Fibroblast of pulmonary artery (primary cell): ENCODE measurements at regions not wholly inside any gene's neighbourhood (a gene's known extent, or its start where the extent isn't known, plus 50 kb on each side); places are given as distances from the start of the nearest gene placed in this dataset.

ENCODE experiments used
- DNase-seq: peaks from one replicate; pipeline ENCODE4 v3.0.0-alpha.2; 2010; ENCODE audit warnings: low read depth
- H3K4me3 ChIP-seq: replicated peaks from 2 replicates; pipeline ENCODE4 v1.5.1; 2011; ENCODE audit warnings: low read depth, mild to moderate bottlenecking, control low read depth, low read length, moderate library complexity
- CTCF ChIP-seq: IDR thresholded peaks from 2 replicates; pipeline ENCODE4 v1.5.1; 2011; ENCODE audit warnings: mild to moderate bottlenecking, control low read depth, low read length, inconsistent platforms; ENCODE audit errors: missing control alignments

DNA sequence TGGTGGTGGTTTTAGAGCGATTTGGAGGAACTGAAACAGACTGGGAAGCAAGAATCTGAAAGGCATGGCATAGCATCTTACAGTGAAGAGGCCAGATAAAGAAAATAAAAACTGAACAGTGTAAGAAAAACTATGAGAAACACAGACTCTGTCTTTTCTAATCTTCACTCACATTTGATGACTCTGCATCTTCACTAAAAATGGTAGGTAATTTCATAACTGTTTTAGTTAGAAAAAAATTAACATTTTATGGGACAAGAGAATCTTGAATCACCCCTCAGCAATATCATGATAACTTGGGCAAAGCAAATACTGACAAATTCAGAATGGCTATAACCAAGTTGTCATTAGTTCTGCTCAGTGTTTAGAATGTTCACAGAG lies 812.6 kb downstream of the MCTP2 start:
- DNase-seq: no peak
- TF ChIP-seq CTCF: no peak
- H3K4me3 ChIP-seq: no peak overlapping the region

DNA sequence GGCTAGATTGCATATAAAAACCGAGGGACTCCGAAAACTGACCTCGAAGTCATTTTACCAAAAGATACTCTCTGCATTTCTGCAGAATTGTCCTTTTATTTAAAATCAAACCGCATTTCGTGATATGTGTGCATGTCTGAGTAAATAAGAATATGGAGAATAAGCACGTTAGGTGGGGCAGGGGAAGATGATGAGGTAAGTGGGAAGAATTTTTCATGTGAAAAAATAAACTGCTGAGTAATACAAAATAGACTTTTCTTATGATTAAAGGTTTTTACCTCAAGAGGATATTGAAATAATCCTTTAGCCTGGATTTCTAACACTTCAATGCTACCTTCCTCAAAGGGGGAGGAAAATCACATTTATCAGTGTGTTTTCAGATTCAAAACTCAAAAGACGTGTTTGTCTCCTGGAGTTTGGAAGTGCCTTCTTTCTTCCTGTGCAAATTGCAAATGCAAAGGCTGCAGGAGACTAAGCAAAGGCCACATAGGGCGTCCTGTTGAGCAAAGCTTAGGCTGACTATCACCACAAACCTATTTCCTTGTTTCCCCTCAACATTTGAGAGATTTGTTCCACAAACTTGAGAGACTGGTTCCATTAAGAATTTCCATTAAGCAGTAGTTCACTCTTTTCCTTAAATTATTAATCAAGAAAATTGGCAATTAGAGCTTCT lies 813.5 kb downstream of the MCTP2 start:
- no peak overlapping the region for H3K4me3 ChIP-seq
- no peak for TF ChIP-seq CTCF
- DNase-seq: no peak

- no peak for TF ChIP-seq CTCF
- H3K4me3 ChIP-seq: no peak overlapping the region
- DNase-seq: no peak
Measured at GRCh38 chr15:95051861-95052260, 820.5 kb downstream of the MCTP2 start.

- no peak for TF ChIP-seq CTCF
- no peak overlapping the region for H3K4me3 ChIP-seq
- no peak for DNase-seq
Measured at GRCh38 chr15:95059346-95059905, 828.1 kb downstream of the MCTP2 start.

DNA sequence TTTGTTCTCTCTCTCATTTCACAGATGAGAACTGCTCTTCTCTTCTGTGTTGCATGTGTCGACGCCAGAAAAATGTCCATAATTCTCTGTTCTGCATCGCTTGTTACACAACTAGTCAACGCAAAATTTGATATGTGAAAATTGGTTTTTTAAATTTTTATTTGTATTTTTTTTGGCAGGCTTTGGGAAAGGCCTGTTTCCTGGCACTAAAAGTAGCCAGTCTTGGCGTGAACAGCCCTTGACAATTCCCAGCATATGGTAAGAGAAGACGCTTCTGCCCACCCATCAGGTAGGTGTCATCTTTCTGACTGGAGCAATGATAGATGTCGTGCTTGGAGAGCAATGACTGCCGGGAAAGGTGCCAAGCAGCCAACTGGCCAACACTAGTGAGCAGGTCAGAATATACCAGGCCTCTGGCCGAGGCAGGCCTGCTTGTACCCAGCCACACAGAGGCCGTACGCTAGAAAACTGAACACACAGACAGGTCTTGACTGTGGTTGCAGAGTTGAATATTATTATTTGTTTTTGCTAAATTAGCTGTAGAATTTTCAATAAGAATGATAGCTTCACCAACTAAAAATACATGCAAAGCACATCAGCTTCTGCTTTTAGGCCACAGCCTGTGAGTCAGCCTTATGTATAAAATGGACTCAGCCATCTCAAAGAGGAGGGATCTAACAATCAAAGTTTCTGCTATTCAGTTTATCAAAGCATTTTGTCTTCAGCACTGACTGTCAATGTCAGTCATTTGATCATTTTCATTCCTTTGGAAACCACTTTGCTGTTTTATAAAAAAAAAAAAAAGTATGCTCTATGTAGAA lies 837.5 kb downstream of the MCTP2 start:
- H3K4me3 ChIP-seq: no peak overlapping the region
- TF ChIP-seq CTCF: no peak
- DNase-seq: no peak

GRCh38 chr15:95075792-95076677 lies 844.7 kb downstream of the MCTP2 start:
- no peak for DNase-seq
- no peak overlapping the region for H3K4me3 ChIP-seq
- no peak for TF ChIP-seq CTCF
